SK-N-SH treated with all-trans-retinoic acid at 6 μM for 48 hours (cell line): ENCODE measurements at regions not wholly inside any gene's neighbourhood (a gene's known extent, or its start where the extent isn't known, plus 50 kb on each side); places are given as distances from the start of the nearest gene placed in this dataset.

Experiments used
- ARNTL ChIP-seq: fragments of 450-650 bp; formaldehyde crosslinking; IDR thresholded peaks from 2 replicates; pipeline ENCODE4 v1.5.0; 2020; ENCODE audit warnings: low read depth, mild to moderate bottlenecking, moderate library complexity, borderline replicate concordance
- RARB ChIP-seq: fragments of 250-450 bp; sonication (Bioruptor Pico); IDR thresholded peaks from 2 replicates; pipeline ENCODE4 v1.8.0; 2021; ENCODE audit warnings: mild to moderate bottlenecking, moderate library complexity
- SNAI2 ChIP-seq: fragments of 250-450 bp; sonication (Bioruptor Pico); IDR thresholded peaks from 2 replicates; pipeline ENCODE4 v1.5.0; 2020; ENCODE audit warnings: mild to moderate bottlenecking, moderate library complexity
- ZFP3 ChIP-seq: fragments of 250-450 bp; sonication (Bioruptor Pico); IDR thresholded peaks from 2 replicates; pipeline ENCODE4 v1.5.0; 2020; ENCODE audit warnings: mild to moderate bottlenecking, moderate library complexity
- ZFP30 ChIP-seq: fragments of 450-650 bp; formaldehyde crosslinking; IDR thresholded peaks from 2 replicates; pipeline ENCODE4 v1.5.0; 2022; ENCODE audit warnings: mild to moderate bottlenecking, moderate library complexity
- ZNF565 ChIP-seq: fragments of 450-650 bp; formaldehyde crosslinking; conservative IDR thresholded peaks from 2 replicates; pipeline ENCODE4 v1.5.0; 2020; ENCODE audit warnings: low read depth, mild to moderate bottlenecking, moderate library complexity

DNA sequence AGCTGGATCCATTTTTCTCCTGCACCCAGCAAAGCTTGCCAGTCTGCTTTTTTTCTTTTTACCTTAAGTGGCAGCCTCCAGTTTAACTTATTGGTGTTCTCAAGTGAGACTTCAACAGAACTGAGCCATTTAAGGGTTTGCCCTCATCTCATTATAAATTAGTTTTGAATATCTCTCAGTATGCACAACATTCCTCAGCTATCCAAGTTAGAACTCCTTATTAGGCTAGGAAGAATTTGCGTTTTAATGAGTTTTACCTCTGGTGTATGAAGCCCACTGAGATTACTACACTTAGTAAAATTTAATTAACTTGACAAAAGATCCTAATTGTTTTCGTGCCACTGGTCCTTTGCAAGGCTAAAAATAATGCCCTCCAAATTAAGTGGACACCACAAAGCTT, 232.4 kb downstream of the CDH11 start:
- no peak for TF ChIP-seq RARB (CRISPR knock-in tag)
- TF ChIP-seq ZFP3 (CRISPR knock-in tag), result no peak
- no peak for TF ChIP-seq SNAI2 (CRISPR knock-in tag)
- no peak for TF ChIP-seq ZNF565 (CRISPR knock-in tag)
- no peak for TF ChIP-seq ZFP30 (CRISPR knock-in tag)
- no peak for TF ChIP-seq ARNTL (CRISPR knock-in tag)
